NOMO-1 treated with DMSO at 0.1 percent for 48 hours (cell line): ENCODE measurements at regions not wholly inside any gene's neighbourhood (a gene's known extent, or its start where the extent isn't known, plus 50 kb on each side); places are given as distances from the start of the nearest gene placed in this dataset.
A peak's percentile ranks its signal among the peaks of the same experiment; 100 is the strongest.
"Not testable (repeated sequence)": the region's sequence is repeated elsewhere in the genome, so short reads cannot be mapped to it uniquely, and the experiment has no call there.

ENCODE experiments used
- DNase-seq: peaks from one replicate; lab custom pipeline; 2025; ENCODE audit not compliant: unreplicated experiment; lab: John Stamatoyannopoulos, UW

DNA sequence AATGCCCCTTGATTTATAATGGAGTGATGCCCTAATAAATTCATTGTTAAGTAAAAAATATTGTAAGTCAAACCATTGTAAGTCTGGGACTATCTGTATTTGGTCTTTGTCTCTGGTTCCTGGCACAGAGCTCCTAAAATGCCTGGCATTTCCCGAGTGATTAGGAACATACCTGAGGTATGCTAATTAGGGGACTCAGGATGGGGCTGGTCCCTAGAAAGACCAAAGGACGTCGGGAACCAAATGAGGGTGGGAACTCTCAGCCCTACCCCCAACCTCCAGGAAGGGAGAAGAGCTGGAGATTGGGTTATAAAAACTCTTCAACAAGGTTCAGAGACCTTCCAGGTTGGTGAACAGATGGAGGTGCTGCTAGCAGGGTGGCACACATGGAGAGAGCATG, 82.6 kb upstream of the ARG1 start:
- DNase-seq, result no peak

DNA sequence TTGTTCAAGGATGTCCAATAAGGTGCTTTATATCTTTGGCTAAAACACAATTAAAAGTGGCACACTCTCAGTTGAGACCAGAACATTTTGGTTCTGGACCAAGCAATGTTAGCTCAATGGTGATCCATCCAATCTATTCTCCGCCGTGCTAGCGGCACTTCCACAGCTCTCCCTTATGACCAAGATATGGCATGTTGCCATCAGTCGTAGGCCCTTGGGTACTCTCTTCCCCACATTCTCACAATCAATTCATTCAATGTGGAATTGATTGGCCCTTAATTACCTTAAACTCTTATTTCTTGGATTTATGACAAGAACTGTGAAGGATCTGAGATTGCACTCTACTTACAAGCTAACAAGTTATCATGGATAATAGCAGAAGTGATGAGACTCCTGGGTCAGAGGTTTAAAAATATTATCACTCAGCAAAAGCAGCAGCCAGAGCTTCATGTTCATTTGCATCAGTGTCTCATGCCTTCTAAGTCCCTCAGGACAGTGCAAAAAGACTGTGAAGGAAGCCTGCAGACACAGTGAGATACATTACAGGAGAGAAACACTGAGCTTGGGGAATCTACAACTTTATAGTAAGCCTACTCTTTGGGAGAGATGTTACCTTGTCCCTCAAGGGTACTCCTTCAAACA, 80.0 kb upstream of the ARG1 start:
- DNase-seq, result no peak

DNA sequence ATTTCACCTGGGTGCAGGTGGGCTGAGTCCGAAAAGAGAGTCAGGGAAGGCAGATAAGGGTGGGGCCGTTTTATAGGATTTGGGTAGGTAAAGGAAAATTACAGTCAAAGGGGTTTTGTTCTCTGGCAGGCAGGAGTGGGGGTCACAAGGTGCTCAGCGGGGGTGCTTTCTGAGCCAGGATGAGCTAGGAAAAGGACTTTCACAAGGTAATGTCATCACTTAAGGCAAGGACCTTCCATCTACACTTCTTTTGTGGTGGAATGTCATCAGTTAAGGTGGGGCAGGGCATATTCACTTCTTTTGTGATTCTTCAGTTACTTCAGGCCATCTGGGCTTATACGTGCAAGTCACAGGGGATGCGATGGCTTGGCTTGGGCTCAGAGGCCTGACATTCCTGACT, 68.6 kb upstream of the ARG1 start:
- DNase-seq, result not testable (repeated sequence)

DNA sequence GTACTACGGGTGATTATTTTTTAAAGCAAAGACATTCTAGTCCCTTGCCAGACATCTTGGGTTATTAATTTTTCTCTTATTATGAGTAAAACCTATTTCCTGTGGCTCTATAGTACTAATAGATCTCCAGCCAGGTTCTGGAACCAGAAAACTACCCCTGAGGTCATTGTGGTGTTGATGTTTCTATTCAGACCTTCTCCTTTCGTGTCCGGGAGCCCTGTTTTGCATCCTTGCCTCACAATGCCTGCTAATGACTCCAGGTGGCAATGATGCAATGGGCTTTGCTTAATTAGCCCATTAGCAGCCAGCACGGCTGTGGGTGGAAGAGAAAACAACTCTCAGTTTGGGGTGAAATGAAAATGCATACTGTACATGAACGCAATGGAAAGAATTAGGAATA, 62.9 kb upstream of the ARG1 start:
- DNase-seq, result peak; percentile 20

DNA sequence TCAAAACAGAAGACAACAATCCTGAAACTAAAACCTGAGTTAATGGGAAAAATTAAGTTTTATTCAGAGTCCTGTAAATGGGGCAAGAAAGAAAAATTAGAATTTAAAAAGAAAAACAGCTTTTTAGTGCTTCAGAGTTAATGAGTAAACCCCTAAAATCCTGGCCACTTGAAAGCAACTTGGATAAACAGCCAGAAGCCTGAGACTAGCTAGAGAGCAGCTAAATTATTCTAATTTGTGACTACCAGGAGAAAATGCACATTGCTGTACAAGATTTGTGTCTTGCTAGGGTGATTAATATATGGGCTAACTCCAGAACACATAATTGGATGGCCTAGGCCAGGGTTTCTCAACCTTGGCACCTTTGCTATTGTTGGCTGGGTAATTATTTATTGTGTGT, 62.4 kb upstream of the ARG1 start:
- DNase-seq, result no peak

DNA sequence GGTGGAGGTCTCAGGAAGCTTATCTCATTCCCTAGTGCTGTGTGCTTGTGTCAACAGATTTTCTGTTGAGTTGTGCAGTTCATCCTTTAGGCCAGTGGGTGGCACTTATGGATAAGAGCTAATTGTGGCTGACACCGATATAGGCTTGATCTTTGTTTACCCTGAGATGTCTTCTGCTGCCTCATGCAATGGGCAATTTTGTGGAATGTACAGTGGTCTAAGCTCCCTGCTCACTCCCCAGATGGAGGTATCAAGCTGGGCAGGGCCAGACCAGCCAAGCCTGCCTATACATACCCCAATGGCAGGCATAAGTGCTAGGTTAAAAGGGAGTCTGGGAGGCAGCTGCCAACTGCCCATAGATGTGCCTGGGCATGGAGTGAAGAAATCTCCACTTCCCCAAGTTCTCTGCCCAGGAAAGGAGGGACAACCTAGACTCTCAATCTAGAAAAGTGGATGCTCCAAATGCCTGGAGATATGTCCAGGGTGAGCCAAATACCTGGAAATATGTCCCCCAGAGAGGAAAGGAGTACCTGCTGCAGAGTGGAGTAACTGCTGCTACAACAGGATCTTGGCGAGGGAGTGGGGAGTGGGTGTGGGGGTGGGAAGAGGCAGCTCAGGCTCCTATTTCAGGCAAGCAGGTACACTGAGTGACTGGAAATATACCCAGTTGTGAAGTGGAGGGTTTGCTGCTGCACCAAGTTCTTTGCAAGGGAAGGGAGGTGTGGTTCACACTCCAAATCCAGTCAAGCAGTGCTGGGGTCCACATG, 53.2 kb upstream of the ARG1 start:
- peak; percentile 19 for DNase-seq
